WERI-Rb-1 (cell line): ENCODE measurements at regions not wholly inside any gene's neighbourhood (a gene's known extent, or its start where the extent isn't known, plus 50 kb on each side); places are given as distances from the start of the nearest gene placed in this dataset.

Experiments used
- DNase-seq: peaks from one replicate; pipeline ENCODE4 v3.0.0-alpha.2; 2020
- H3K27ac ChIP-seq: fragments of 250-450 bp; sonication (Bioruptor Pico); 2 replicates; pipeline ENCODE4 v1.5.1; 2020; ENCODE audit warnings: mild to moderate bottlenecking, moderate library complexity
- H3K27me3 ChIP-seq: fragments of 250-450 bp; sonication (Bioruptor Pico); 2 replicates; pipeline ENCODE4 v1.5.1; 2021; ENCODE audit warnings: mild to moderate bottlenecking, low read depth, moderate library complexity; ENCODE audit not compliant: insufficient read depth, severe bottlenecking
- H3K36me3 ChIP-seq: fragments of 250-450 bp; sonication (Bioruptor Pico); 2 replicates; pipeline ENCODE4 v1.5.1; 2020; ENCODE audit warnings: mild to moderate bottlenecking, moderate library complexity
- H3K4me3 ChIP-seq: 2 replicates; pipeline ENCODE4 v1.5.1; 2011; ENCODE audit warnings: low read depth, mild to moderate bottlenecking, control low read depth, low read length
- H3K9me3 ChIP-seq: fragments of 250-450 bp; sonication (Bioruptor Pico); 2 replicates; pipeline ENCODE4 v1.5.1; 2021; ENCODE audit warnings: mild to moderate bottlenecking, moderate library complexity; ENCODE audit not compliant: severe bottlenecking
- CTCF ChIP-seq: IDR thresholded peaks from 2 replicates; pipeline ENCODE4 v1.5.1; 2011; ENCODE audit warnings: low read depth, mild to moderate bottlenecking, control low read depth, inconsistent platforms, low read length

- TF ChIP-seq CTCF = no peak
- no peak for DNase-seq
- H3K9me3 ChIP-seq = no peaks in the 10 kb centered on the region
- H3K27ac ChIP-seq = no peak overlapping the region
- H3K27me3 ChIP-seq = no peaks in the 10 kb centered on the region
- H3K36me3 ChIP-seq = no peaks in the 10 kb centered on the region
- no peak overlapping the region for H3K4me3 ChIP-seq
These were observed 586.6 kb upstream of the MKI67 start for GRCh38 chr10:128712661-128713400.

DNA sequence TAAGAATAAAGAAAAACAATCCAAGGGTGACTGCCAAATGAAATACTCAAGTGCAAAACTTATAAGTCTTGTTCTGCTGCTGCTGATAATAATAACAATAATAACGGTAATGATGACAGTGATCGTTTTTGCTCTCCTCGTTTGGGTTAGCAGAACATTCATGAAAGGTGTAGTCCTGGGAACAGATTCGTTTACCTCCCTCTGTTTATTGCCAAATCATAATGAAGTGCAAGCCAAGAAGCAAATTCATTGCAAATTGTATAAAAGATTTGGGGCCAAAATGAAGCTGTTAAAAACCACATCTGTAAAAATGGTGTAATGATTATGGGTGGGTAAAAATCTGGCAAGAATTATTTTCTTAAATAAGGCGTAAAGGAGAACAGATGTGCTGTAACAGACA is 587.2 kb upstream of the MKI67 start:
- H3K9me3 ChIP-seq = no peaks in the 10 kb centered on the region
- DNase-seq = no peak
- no peaks in the 10 kb centered on the region for H3K36me3 ChIP-seq
- H3K27me3 ChIP-seq = no peaks in the 10 kb centered on the region
- H3K4me3 ChIP-seq = no peak overlapping the region
- H3K27ac ChIP-seq = no peak overlapping the region
- no peak for TF ChIP-seq CTCF

- DNase-seq = no peak
- no peaks in the 10 kb centered on the region for H3K27me3 ChIP-seq
- H3K27ac ChIP-seq = no peak overlapping the region
- no peak overlapping the region for H3K4me3 ChIP-seq
- no peaks in the 10 kb centered on the region for H3K9me3 ChIP-seq
- TF ChIP-seq CTCF = no peak
- H3K36me3 ChIP-seq = no peaks in the 10 kb centered on the region
These were observed 587.8 kb upstream of the MKI67 start for GRCh38 chr10:128713874-128714570.

DNA sequence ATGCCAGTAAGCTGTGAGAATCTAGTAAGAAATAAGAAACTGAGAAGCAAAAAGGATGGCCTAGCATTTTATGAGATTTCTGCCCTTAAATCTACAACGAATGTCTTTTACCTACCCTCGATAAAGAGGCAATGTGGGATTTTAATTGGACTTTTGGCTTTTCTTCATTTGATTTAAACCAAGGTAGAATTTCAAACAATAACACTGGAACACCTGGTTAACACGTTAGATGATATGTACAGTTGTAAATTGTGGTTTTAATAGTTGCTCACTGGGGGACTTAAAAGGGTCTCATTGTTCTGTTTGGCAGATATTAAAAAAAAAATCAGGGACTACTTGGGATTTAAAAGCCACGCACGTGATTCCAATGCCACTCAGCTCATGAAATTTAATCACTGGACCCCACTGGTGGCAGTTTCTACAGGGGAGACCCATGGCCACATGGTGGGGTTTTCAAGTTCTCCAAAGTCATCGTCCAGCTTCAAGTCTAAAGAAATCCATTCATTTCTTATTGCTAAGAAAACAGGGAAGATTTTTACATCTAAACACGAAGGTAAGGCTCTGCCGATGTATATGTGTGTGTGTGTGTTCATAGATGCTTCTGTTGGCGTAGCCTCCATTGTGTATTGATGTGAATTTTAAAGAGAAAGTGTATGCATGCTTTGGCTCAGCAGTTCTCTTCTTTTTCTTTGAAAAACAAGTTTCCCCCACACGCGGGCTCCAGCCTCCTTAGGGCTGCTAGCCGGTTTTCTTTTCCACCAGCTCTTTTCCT is 588.6 kb upstream of the MKI67 start:
- no peaks in the 10 kb centered on the region for H3K9me3 ChIP-seq

GRCh38 chr10:128716181-128716580 is 590.0 kb upstream of the MKI67 start:
- no peaks in the 10 kb centered on the region for H3K9me3 ChIP-seq
- H3K27ac ChIP-seq = no peak overlapping the region
- no peaks in the 10 kb centered on the region for H3K36me3 ChIP-seq
- no peaks in the 10 kb centered on the region for H3K27me3 ChIP-seq
- DNase-seq = no peak
- no peak overlapping the region for H3K4me3 ChIP-seq
- no peak for TF ChIP-seq CTCF

More for the DNA sequence above, 588.6 kb upstream of the MKI67 start:
- Histone ChIP-seq H3K36me3 (no peaks in the 10 kb centered on the region), H3K27ac (no peak overlapping the region), H3K27me3 (no peaks in the 10 kb centered on the region), H3K4me3 (no peak overlapping the region)
- no peak for TF ChIP-seq CTCF
- no peak for DNase-seq
